ENCODE measurements at regions not wholly inside any gene's neighbourhood (a gene's known extent, or its start where the extent isn't known, plus 50 kb on each side); places are given as distances from the start of the nearest gene placed in this dataset.

- no peaks in the 10 kb centered on the region for H3K9me3 Mint-ChIP-seq
- Histone ChIP-seq H3K9me3 (ENCODE audit: control insufficient read depth, insufficient read depth, low read length) (no peaks in the 10 kb centered on the region), H3K4me3 (ENCODE audit: low read length) (no peak overlapping the region), H3K27me3 (ENCODE audit: control insufficient read depth, insufficient read depth, low read length) (no peaks in the 10 kb centered on the region), H3K36me3 (ENCODE audit: control insufficient read depth, insufficient read depth, low read length) (no peaks in the 10 kb centered on the region), H3K4me1 (ENCODE audit: control insufficient read depth, insufficient read depth, low read length) (no peaks in the 10 kb centered on the region), H3K27ac (ENCODE audit: low read length) (no peak overlapping the region)
- H3K27me3 Mint-ChIP-seq (ENCODE audit: low read depth in 2 of 2): peaks cover 7 to 9% of the 10 kb centered on the region in 2 donors
- intact Hi-C loops (cut with micrococcal nuclease): no loop called here
- ATAC-seq: no peak
- peaks cover under 1% of the 10 kb centered on the region for H3K36me3 Mint-ChIP-seq
- no peak for TF ChIP-seq CTCF (IDR thresholded peaks at IDR 0.05)
- DNase-seq: no peak
- no peak overlapping the region for H3K27ac Mint-ChIP-seq
- no peaks in the 10 kb centered on the region for H3K4me1 Mint-ChIP-seq
- no peak overlapping the region for H3K4me3 Mint-ChIP-seq
- 88% methylated on average over 11 of the region's 11 CpGs for WGBS (ENCODE audit: insufficient coverage)
These were observed 615.2 kb downstream of the BRD1 start for GRCh38 chr22:49212466-49212865.

DNA sequence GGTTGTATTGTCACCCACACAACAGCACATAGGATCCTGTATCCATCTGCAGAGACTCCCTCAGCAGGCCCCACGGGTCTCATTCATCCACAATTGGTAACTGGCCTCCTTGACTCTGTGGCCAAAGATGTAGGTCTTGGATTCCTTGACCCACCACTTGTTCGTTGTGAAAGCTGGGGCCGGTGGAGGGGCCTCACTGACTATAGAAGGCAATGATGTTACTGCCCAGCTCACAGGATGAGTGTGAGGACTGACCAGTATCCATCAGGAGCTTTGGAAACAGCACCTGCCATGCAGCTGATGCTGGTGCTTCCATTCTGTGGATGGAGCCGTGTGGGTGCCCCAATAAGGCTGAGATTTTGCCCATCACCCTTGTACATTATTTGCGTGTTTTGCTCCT is 615.7 kb downstream of the BRD1 start:
- H3K9me3 Mint-ChIP-seq: no peaks in the 10 kb centered on the region
- H3K36me3 ChIP-seq (ENCODE audit: control insufficient read depth, insufficient read depth, low read length): no peaks in the 10 kb centered on the region
- no peak overlapping the region for H3K4me3 ChIP-seq (ENCODE audit: low read length)
- H3K27me3 ChIP-seq (ENCODE audit: control insufficient read depth, insufficient read depth, low read length): no peaks in the 10 kb centered on the region
- no peak for ATAC-seq
- 75% methylated on average over 5 of the region's 5 CpGs for WGBS (ENCODE audit: insufficient coverage)
- TF ChIP-seq CTCF (IDR thresholded peaks at IDR 0.05): no peak
- DNase-seq: no peak
- H3K36me3 Mint-ChIP-seq: no peaks in the 10 kb centered on the region
- H3K27ac Mint-ChIP-seq: no peak overlapping the region
- no peaks in the 10 kb centered on the region for H3K9me3 ChIP-seq (ENCODE audit: control insufficient read depth, insufficient read depth, low read length)
- intact Hi-C loops (cut with micrococcal nuclease): no loop called here
- H3K27ac ChIP-seq (ENCODE audit: low read length): no peak overlapping the region
- H3K4me3 Mint-ChIP-seq: no peak overlapping the region
- no peaks in the 10 kb centered on the region for H3K4me1 Mint-ChIP-seq
- no peaks in the 10 kb centered on the region for H3K4me1 ChIP-seq (ENCODE audit: control insufficient read depth, insufficient read depth, low read length)
- peaks cover 4 to 7% of the 10 kb centered on the region in 2 donors for H3K27me3 Mint-ChIP-seq (ENCODE audit: low read depth in 2 of 2)

- no peaks in the 10 kb centered on the region for H3K4me1 Mint-ChIP-seq
- WGBS (ENCODE audit: insufficient coverage): 83% methylated on average over 5 of the region's 5 CpGs
- H3K27ac Mint-ChIP-seq: no peak overlapping the region
- H3K27ac ChIP-seq (ENCODE audit: low read length): no peak overlapping the region
- H3K9me3 Mint-ChIP-seq: no peaks in the 10 kb centered on the region
- TF ChIP-seq CTCF (IDR thresholded peaks at IDR 0.05): no peak
- no peak overlapping the region for H3K4me3 Mint-ChIP-seq
- H3K27me3 ChIP-seq (ENCODE audit: control insufficient read depth, insufficient read depth, low read length): no peaks in the 10 kb centered on the region
- no peak overlapping the region for H3K4me3 ChIP-seq (ENCODE audit: low read length)
- intact Hi-C loops (cut with micrococcal nuclease): no loop called here
- no peaks in the 10 kb centered on the region for H3K9me3 ChIP-seq (ENCODE audit: control insufficient read depth, insufficient read depth, low read length)
- H3K36me3 Mint-ChIP-seq: no peaks in the 10 kb centered on the region
- no peaks in the 10 kb centered on the region for H3K36me3 ChIP-seq (ENCODE audit: control insufficient read depth, insufficient read depth, low read length)
- H3K27me3 Mint-ChIP-seq (ENCODE audit: low read depth in 2 of 2): peaks cover 0 to 7% of the 10 kb centered on the region in 2 donors
- no peak for ATAC-seq
- no peak for DNase-seq
- no peaks in the 10 kb centered on the region for H3K4me1 ChIP-seq (ENCODE audit: control insufficient read depth, insufficient read depth, low read length)
These were observed 616.5 kb downstream of the BRD1 start for GRCh38 chr22:49211176-49211575.

GRCh38 chr22:49210606-49211005 is 617.1 kb downstream of the BRD1 start:
- intact Hi-C loops (cut with micrococcal nuclease): no loop called here
- Histone ChIP-seq H3K4me1 (ENCODE audit: control insufficient read depth, insufficient read depth, low read length) (no peaks in the 10 kb centered on the region), H3K27me3 (ENCODE audit: control insufficient read depth, insufficient read depth, low read length) (no peaks in the 10 kb centered on the region), H3K27ac (ENCODE audit: low read length) (no peak overlapping the region), H3K9me3 (ENCODE audit: control insufficient read depth, insufficient read depth, low read length) (no peaks in the 10 kb centered on the region), H3K36me3 (ENCODE audit: control insufficient read depth, insufficient read depth, low read length) (no peaks in the 10 kb centered on the region), H3K4me3 (ENCODE audit: low read length) (no peak overlapping the region)
- Mint-ChIP-seq H3K4me3 (no peak overlapping the region), H3K36me3 (no peaks in the 10 kb centered on the region), H3K9me3 (no peaks in the 10 kb centered on the region), H3K4me1 (no peaks in the 10 kb centered on the region), H3K27ac (no peak overlapping the region), H3K27me3 (ENCODE audit: low read depth in 2 of 2) (peaks cover 0 to 2% of the 10 kb centered on the region in 2 donors)
- TF ChIP-seq CTCF (IDR thresholded peaks at IDR 0.05): no peak
- 92% methylated on average over 6 of the region's 6 CpGs for WGBS (ENCODE audit: insufficient coverage)
- DNase-seq (no peak), ATAC-seq (no peak)
